Tibial artery (tissue), 4 donors: ENCODE measurements at regions not wholly inside any gene's neighbourhood (a gene's known extent, or its start where the extent isn't known, plus 50 kb on each side); places are given as distances from the start of the nearest gene placed in this dataset.

Experiments
- DNase-seq, 2 donors: peaks; one replicate each; pipeline ENCODE4 v3.0.0-alpha.2; 2019
- H3K27ac ChIP-seq, 2 donors: fragments of 200-600 bp; sonication (generic) in 1 of 2; 1 replicate in 1 of 2; 2 replicates in 1 of 2; pipeline ENCODE4 v1.5.1; 2018 to 2019; ENCODE audit warnings: mild to moderate bottlenecking in 1 of 2
- H3K27me3 ChIP-seq, 2 donors: fragments of 200-600 bp; sonication (generic) in 1 of 2; one replicate each; pipeline versions ENCODE4 v1.5.1 to v1.6.0; 2016 to 2019
- H3K36me3 ChIP-seq, 3 donors: fragments of 200-600 bp; sonication (generic) in 2 of 3; one replicate each; pipeline ENCODE4 v1.5.1; 2016 to 2019; ENCODE audit warnings: mild to moderate bottlenecking in 2 of 3
- H3K4me1 ChIP-seq, 4 donors: fragments of 200-600 bp; sonication (generic) in 2 of 4; 1 replicate in 3 of 4; 2 replicates in 1 of 4; pipeline ENCODE4 v1.5.1; 2016 to 2019
- H3K4me3 ChIP-seq, 2 donors: fragments of 200-600 bp; sonication (generic) in 1 of 2; 1 replicate in 1 of 2; 2 replicates in 1 of 2; pipeline ENCODE4 v1.5.1; 2018 to 2019; ENCODE audit warnings: mild to moderate bottlenecking in 2 of 2
- H3K9me3 ChIP-seq, 3 donors: fragments of 200-600 bp; sonication (generic) in 1 of 3; one replicate each; pipeline ENCODE4 v1.5.1; 2016 to 2019
- CTCF ChIP-seq, 2 experiments: fragments of 200-600 bp in 1 of 2; fragments of 450-650 bp in 1 of 2; IDR thresholded peaks; one replicate each; pipeline ENCODE4 v1.5.1; 2017 to 2019; ENCODE audit warnings: antibody characterized with exemption in 2 of 2, mild to moderate bottlenecking in 1 of 2, moderate library complexity in 1 of 2
- intact Hi-C: fragments of 100-400 bp; cut with DNase I; formaldehyde crosslinking; loops from one replicate; pipeline ENCODE4 v1.15.0; 2023; ENCODE audit warnings: low total_unique reads

GRCh38 chr1:22379566-22379965, 72.1 kb upstream of the ZBTB40 start:
- Histone ChIP-seq H3K9me3 (no peaks in the 10 kb centered on the region), H3K27ac (no peak overlapping the region), H3K36me3 (no peaks in the 10 kb centered on the region), H3K4me3 (no peak overlapping the region), H3K27me3 (peaks cover 0 to 54% of the 10 kb centered on the region in 2 donors), H3K4me1 (no peaks in the 10 kb centered on the region)
- DNase-seq: no peak
- intact Hi-C loops: no loop called here
- no peak for TF ChIP-seq CTCF (IDR thresholded peaks at IDR 0.05)

- DNase-seq: no peak
- Histone ChIP-seq H3K4me3 (no peak overlapping the region), H3K4me1 (no peaks in the 10 kb centered on the region), H3K36me3 (no peaks in the 10 kb centered on the region), H3K27ac (no peak overlapping the region), H3K9me3 (no peaks in the 10 kb centered on the region), H3K27me3 (peaks cover 0 to 54% of the 10 kb centered on the region in 2 donors)
- intact Hi-C loops: no loop called here
- TF ChIP-seq CTCF (IDR thresholded peaks at IDR 0.05): no peak
Observed at GRCh38 chr1:22380024-22380785, 71.4 kb upstream of the ZBTB40 start.

GRCh38 chr1:22383526-22384294, 67.9 kb upstream of the ZBTB40 start:
- H3K27me3 ChIP-seq: peaks cover 0 to 73% of the 10 kb centered on the region in 2 donors
- no peak for DNase-seq
- TF ChIP-seq CTCF (IDR thresholded peaks at IDR 0.05): no peak
- H3K36me3 ChIP-seq: no peaks in the 10 kb centered on the region
- no peaks in the 10 kb centered on the region for H3K4me1 ChIP-seq
- no peaks in the 10 kb centered on the region for H3K9me3 ChIP-seq
- intact Hi-C loops: no loop called here
- no peak overlapping the region for H3K27ac ChIP-seq
- H3K4me3 ChIP-seq: no peak overlapping the region

GRCh38 chr1:22385537-22385936, 66.1 kb upstream of the ZBTB40 start:
- intact Hi-C loops: no loop called here
- Histone ChIP-seq H3K36me3 (no peaks in the 10 kb centered on the region), H3K4me1 (no peaks in the 10 kb centered on the region), H3K4me3 (no peak overlapping the region), H3K9me3 (no peaks in the 10 kb centered on the region), H3K27ac (no peak overlapping the region), H3K27me3 (peaks cover 0 to 69% of the 10 kb centered on the region in 2 donors)
- no peak for TF ChIP-seq CTCF (IDR thresholded peaks at IDR 0.05)
- DNase-seq: no peak

- Histone ChIP-seq H3K27ac (no peak overlapping the region), H3K4me3 (no peak overlapping the region), H3K9me3 (no peaks in the 10 kb centered on the region), H3K36me3 (no peaks in the 10 kb centered on the region), H3K27me3 (peaks cover 0 to 74% of the 10 kb centered on the region in 2 donors), H3K4me1 (no peaks in the 10 kb centered on the region)
- DNase-seq: no peak
- no peak for TF ChIP-seq CTCF (IDR thresholded peaks at IDR 0.05)
- intact Hi-C loops: no loop called here
Observed at GRCh38 chr1:22386774-22387173, 64.9 kb upstream of the ZBTB40 start.
